ENCODE measurements at regions not wholly inside any gene's neighbourhood (a gene's known extent, or its start where the extent isn't known, plus 50 kb on each side); places are given as distances from the start of the nearest gene placed in this dataset.

DNA sequence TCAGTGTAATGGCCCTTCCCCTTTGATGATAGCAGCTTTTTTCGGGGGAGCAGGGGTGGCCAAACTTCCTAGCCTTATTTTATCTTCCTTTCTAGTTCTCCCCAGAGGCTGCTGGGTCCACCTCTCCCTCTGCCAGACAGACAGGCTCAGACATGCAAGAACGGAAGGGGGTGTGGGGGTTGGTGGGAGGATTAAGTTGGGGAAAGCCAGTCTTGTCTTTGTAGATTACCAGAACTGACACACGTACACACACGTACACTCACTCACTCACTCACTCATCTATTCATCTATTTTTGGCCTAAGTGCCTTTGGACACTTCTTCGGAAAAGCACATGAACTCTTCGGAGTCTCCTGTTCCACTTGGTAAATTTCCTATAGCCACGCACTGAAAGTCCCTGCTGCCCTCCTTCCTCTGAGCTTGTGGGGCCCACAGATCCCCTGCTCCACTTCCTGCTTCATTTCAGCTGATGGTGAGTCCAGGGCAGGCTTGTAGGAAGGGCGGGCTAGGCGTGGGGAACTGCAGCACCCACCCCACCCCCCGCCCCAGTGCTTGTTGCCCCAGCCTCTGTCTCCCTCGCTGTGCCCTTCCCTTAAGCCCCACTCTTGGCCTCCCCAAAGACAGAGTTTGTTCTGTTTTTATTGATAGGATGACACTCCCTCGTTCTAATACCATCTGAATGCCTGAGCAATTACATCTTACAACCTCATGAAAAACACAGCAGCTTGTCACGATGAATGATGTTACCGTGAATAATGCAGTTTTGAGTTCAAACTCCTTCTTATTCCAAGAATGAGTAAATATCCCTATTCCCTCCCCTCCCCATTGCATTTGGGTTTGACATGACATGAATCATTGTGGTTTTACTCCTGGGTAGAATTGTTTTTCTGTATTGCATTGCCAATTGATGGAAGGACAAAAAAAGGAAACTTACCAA is 60.7 kb upstream of the ATP5PO start:
- peak; percentile 99 for DNase-seq (ENCODE audit: low read depth)

DNA sequence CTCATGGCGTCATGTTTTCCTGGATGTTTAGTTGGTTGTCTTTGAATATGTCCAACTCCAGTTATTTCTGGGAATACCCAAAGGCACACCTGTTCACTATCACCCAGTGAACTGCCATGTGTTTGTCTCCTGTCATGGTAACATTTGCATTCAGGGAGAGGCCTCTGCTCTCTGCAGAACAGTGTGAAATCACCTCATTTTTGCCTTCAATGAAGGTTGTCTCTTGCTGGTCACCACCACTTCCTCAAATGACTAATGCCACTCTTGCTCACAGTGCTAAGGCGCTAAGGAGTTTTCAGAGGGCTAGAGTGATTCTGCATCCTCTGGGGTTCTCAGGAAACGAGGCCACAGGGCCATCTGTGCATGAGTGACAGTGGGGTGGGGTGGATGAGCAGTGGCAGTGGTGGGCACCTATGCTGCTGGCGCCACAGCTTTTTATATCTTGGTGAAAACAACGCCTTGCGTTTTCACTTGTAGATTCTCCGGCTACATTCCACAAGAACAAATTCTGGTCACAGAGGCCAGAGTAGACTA is 60.0 kb upstream of the ATP5PO start:
- Mint-ChIP-seq H3K27ac (ENCODE audit: unreplicated experiment) (peak overlapping the region; percentile 99), H3K9me3 (ENCODE audit: unreplicated experiment) (peaks cover 3% of the 10 kb centered on the region), H3K36me3 (ENCODE audit: low read depth, unreplicated experiment) (peaks cover 2% of the 10 kb centered on the region), H3K27me3 (ENCODE audit: low read depth, unreplicated experiment) (no peaks in the 10 kb centered on the region), H3K4me1 (ENCODE audit: low read depth, unreplicated experiment) (peaks cover 46% of the 10 kb centered on the region), H3K4me3 (ENCODE audit: unreplicated experiment) (peak overlapping the region; percentile 20)
- TF ChIP-seq, protein P1, sequence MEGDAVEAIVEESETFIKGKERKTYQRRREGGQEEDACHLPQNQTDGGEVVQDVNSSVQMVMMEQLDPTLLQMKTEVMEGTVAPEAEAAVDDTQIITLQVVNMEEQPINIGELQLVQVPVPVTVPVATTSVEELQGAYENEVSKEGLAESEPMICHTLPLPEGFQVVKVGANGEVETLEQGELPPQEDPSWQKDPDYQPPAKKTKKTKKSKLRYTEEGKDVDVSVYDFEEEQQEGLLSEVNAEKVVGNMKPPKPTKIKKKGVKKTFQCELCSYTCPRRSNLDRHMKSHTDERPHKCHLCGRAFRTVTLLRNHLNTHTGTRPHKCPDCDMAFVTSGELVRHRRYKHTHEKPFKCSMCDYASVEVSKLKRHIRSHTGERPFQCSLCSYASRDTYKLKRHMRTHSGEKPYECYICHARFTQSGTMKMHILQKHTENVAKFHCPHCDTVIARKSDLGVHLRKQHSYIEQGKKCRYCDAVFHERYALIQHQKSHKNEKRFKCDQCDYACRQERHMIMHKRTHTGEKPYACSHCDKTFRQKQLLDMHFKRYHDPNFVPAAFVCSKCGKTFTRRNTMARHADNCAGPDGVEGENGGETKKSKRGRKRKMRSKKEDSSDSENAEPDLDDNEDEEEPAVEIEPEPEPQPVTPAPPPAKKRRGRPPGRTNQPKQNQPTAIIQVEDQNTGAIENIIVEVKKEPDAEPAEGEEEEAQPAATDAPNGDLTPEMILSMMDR (IDR thresholded peaks at IDR 0.05; ENCODE audit: insufficient read depth, low read depth, low read length) = no peak
- TF ChIP-seq EZH2 (IDR thresholded peaks at IDR 0.05; ENCODE audit: insufficient read depth, low read length) = no peak
- Histone ChIP-seq H3K36me3 (ENCODE audit: insufficient read depth, low read length) (no peaks in the 10 kb centered on the region), H3K4me2 (ENCODE audit: low read length) (peak overlapping the region; percentile 78), H2AFZ (ENCODE audit: low read depth, low read length) (peak overlapping the region; percentile 7), H3K4me3 (ENCODE audit: insufficient read depth, low read depth, low read length) (peak overlapping the region; percentile 28), H3K27me3 (ENCODE audit: insufficient read depth, low read length) (no peaks in the 10 kb centered on the region), H3K27ac (ENCODE audit: low read depth, low read length) (peak overlapping the region; percentile 96), H3K9ac (ENCODE audit: low read length) (peak overlapping the region; percentile 81), H3K9me3 (ENCODE audit: insufficient read depth, low read depth, low read length) (no peaks in the 10 kb centered on the region), H3K79me2 (ENCODE audit: insufficient read depth, low read length) (no peaks in the 10 kb centered on the region), H3K4me1 (ENCODE audit: insufficient read depth, low read length) (peaks cover 41% of the 10 kb centered on the region), H4K20me1 (ENCODE audit: insufficient read depth, low read length) (no peaks in the 10 kb centered on the region)
- no peak for FAIRE-seq
- peak; percentile 45 for DNase-seq (ENCODE audit: low read depth)

More for the DNA sequence above, 60.7 kb upstream of the ATP5PO start:
- H3K27ac ChIP-seq (ENCODE audit: low read depth, low read length) = peak overlapping the region; percentile 96
- TF ChIP-seq, protein P1 (IDR thresholded peaks at IDR 0.05; ENCODE audit: insufficient read depth, low read depth, low read length) = no peak
- TF ChIP-seq EZH2 (IDR thresholded peaks at IDR 0.05; ENCODE audit: insufficient read depth, low read length) = no peak
- no peaks in the 10 kb centered on the region for H3K9me3 ChIP-seq (ENCODE audit: insufficient read depth, low read depth, low read length)
- peaks cover 2% of the 10 kb centered on the region for H3K36me3 Mint-ChIP-seq (ENCODE audit: low read depth, unreplicated experiment)
- peak overlapping the region; percentile 74 for H3K4me3 Mint-ChIP-seq (ENCODE audit: unreplicated experiment)
- H3K9me3 Mint-ChIP-seq (ENCODE audit: unreplicated experiment) = peaks cover 5% of the 10 kb centered on the region
- H3K4me2 ChIP-seq (ENCODE audit: low read length) = peak overlapping the region; percentile 78
- H3K4me3 ChIP-seq (ENCODE audit: insufficient read depth, low read depth, low read length) = peak overlapping the region; percentile 28
- peak overlapping the region; percentile 99 for H3K27ac Mint-ChIP-seq (ENCODE audit: unreplicated experiment)
- H3K36me3 ChIP-seq (ENCODE audit: insufficient read depth, low read length) = no peaks in the 10 kb centered on the region
- H3K4me1 Mint-ChIP-seq (ENCODE audit: low read depth, unreplicated experiment) = peaks cover 44% of the 10 kb centered on the region
- peak overlapping the region; percentile 7 for H2AFZ ChIP-seq (ENCODE audit: low read depth, low read length)
- H3K9ac ChIP-seq (ENCODE audit: low read length) = peak overlapping the region; percentile 81
- no peaks in the 10 kb centered on the region for H3K27me3 ChIP-seq (ENCODE audit: insufficient read depth, low read length)
- H3K79me2 ChIP-seq (ENCODE audit: insufficient read depth, low read length) = no peaks in the 10 kb centered on the region
- no peaks in the 10 kb centered on the region for H3K27me3 Mint-ChIP-seq (ENCODE audit: low read depth, unreplicated experiment)
- FAIRE-seq = peak; percentile 75
- H4K20me1 ChIP-seq (ENCODE audit: insufficient read depth, low read length) = no peaks in the 10 kb centered on the region
- peaks cover 38% of the 10 kb centered on the region for H3K4me1 ChIP-seq (ENCODE audit: insufficient read depth, low read length)
